HG03558 (cell line): ENCODE measurements at regions not wholly inside any gene's neighbourhood (a gene's known extent, or its start where the extent isn't known, plus 50 kb on each side); places are given as distances from the start of the nearest gene placed in this dataset.
"Not testable (repeated sequence)": the region's sequence is repeated elsewhere in the genome, so short reads cannot be mapped to it uniquely, and the experiment has no call there.

Experiments used
- ATAC-seq: cut with Tn5 transposase; IDR thresholded peaks from one replicate; pipeline ENCODE4 v1.9.1; 2021; ENCODE audit warnings: moderate number of reproducible peaks; ENCODE audit not compliant: unreplicated experiment; ENCODE audit errors: extremely low read depth

GRCh38 chrX:150269605-150270254, 93.4 kb upstream of the MAMLD1 start:
- no peak for ATAC-seq

GRCh38 chrX:150270622-150271021, 92.5 kb upstream of the MAMLD1 start:
- ATAC-seq, result no peak

DNA sequence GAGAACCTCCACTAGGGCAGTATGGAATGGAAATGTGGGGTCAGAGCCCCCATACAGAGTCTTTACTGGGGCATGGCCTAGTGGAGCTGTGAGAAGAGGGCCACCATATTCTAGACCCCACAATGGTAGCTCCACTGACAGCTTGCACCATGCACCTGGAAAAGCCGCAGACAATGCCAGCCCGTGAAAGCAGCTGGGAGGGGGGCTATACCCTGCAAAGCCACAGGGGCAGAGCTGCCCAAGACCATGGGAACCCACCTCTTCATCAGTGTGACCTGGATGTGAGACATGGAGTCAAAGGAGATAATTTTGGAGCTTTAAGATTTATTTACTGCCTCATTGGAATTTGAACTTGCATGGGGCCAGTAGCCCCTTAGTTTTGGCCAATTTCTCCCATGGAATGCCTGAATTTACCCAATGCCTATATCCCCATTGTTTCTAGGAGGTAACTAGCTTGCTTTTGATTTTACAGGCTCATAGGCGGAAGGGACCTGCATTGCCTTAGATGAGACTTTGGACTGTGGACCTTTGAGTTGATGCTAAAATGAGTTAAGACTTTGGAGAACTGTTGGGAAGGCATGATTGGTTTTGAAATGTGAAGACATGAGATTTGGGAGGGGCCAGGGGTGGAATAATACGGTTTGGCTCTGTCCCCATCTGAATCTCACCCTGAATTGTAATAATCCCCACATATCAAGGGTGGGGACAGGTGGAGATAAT, 89.4 kb upstream of the MAMLD1 start:
- ATAC-seq, result not testable (repeated sequence)

DNA sequence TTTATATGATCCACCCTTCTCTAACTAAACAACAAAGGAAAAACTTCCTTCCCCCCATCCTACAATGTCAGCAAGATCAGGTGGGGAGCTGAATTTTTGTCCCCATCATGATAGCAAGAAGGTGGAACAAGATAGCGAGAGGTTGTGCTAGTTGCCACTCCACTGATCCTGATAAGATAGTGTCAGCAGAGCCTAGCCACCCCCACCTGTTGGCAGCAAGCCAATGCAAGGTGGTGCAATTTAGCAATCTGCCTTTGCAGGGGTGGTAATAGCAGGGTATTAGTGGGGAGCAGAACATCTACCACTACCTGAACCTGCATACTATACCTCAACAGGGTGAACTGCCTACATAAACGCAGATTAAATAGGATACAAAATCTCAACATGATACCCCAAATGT, 80.2 kb upstream of the MAMLD1 start:
- no peak for ATAC-seq

DNA sequence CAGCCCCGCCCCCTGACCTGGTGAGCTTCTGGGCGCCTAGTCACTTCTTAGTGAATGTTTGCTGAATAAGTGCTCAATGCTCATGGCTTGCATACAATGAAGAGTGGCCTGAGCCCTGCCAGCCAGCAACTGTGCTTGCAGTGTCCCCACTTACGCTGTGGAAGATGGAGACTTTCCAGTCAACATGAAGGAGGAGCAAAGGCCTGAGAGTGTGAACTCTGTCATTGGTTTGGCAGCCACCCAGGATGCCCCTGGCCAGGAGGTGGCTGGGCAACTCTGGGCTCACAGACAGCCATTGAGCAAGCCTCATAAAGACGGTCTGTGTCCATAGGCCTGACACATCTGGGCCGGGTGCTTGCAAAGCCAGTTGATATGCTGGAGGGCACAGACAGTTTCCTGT, 72.1 kb upstream of the MAMLD1 start:
- no peak for ATAC-seq

GRCh38 chrX:150293311-150294013, 69.7 kb upstream of the MAMLD1 start:
- ATAC-seq, result no peak

DNA sequence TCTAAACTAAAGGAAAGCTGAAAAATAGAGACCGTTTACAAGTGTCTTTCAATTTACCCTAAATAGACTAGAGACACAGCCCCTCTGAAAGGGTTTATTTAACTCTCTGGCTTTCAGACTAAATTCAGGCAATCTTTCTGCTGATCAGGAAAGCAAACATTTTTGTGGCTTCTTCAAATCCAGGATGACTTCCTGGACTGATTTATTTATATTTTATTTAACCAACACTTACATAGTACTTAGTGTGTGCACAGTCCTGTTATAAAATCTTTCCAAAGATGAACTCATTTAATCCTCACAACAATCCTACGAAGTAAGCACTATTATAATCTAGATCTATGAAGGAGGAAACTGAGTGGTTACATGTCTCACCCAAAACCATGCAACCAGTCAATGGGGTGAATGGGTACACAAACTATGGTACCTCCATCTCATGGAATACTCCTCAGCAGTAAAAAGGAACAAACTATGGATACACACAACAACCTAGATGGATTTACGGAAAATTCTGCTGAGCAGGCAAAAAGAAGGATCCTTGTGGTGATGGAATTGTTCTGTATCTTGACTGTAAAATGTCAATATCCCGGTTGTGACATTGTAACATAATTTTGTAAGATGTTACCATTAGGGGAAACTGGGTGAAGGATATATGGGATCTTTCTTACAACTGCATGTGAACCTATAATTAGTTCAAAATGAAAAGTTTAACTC, 64.1 kb upstream of the MAMLD1 start:
- ATAC-seq, result no peak

GRCh38 chrX:150299579-150299978, 63.5 kb upstream of the MAMLD1 start:
- ATAC-seq, result no peak

DNA sequence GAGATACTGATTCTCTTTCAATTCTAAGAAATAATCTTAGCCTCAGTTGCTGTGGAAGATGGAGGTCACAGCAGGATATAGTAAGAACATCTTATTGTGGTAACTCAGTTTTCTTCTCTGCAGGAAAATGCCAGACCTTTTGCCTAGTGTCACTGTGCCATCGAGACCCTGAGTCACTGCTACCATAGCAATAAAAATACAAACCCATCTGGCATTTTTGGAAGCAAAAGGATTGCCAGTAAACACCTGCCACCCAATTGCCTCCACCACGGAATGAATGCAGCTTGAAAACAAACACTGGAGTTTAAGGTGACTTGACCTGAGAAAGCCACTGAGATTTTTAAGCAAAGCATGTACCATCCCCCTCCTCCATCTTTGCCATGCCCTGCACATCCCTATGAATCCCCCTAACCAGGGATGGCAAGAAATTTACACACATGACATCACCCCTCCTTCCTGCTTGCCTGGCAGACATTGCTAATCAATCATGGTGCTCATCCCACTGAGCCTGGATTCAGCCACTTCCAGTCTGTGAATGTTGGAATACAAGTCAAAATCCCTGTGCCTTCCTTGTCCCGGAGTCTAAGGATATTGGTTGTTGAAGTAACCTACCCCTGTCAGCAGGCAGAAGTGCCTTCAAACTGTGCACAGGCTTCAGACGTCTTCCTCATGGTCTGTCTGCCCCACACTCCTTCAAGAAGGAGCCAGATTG, 59.6 kb upstream of the MAMLD1 start:
- no peak for ATAC-seq

GRCh38 chrX:150306002-150306401, 57.1 kb upstream of the MAMLD1 start:
- no peak for ATAC-seq

DNA sequence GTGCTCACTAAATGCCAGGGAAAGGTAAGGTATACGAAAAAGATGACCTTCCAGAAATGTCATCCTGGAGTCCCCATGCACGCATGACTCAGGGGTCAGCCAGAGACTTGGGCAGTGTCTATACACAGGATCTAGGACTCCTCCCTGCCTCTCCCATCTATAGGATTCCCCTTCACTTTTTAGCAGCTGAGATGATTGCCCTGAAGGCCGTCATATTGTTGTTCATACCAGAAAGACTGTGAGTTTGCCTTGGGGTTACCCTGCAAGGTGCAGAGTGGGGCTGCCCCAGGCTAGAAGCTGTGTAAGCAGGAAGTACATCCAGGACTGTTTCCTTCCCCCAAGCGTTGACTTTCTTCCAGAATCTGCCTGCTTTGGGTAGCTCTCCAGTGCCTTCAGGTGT, 55.1 kb upstream of the MAMLD1 start:
- ATAC-seq, result no peak

DNA sequence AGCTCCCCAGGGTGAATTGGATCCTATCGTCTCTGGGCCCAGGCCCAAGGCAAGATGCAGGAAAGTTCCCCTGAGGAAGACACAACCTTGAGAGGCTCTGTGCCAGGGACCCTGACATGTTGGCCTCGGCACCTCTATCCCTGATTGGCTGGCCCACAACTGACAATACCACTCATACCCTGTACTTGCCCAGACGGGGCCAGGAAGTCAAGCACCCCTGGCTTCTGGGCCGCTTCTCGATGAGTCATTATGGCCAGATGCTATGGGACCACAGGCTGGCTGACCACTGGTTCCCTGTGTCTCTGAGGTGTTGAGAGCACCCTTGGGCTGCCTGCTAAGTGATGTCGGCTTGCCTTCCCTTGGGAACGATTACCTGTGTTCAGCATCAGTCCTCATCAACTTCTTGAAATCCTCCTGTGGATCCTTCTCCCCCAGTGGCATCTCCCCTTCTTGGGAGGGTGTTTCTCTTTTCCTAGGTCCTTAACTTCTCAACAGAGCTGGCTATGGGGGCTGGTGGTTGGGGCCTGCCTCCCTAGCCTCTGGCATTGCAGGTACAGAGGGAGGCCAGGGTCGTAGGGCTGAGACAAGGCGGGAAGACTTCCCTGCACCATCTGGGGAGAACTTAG, 54.5 kb upstream of the MAMLD1 start:
- no peak for ATAC-seq

DNA sequence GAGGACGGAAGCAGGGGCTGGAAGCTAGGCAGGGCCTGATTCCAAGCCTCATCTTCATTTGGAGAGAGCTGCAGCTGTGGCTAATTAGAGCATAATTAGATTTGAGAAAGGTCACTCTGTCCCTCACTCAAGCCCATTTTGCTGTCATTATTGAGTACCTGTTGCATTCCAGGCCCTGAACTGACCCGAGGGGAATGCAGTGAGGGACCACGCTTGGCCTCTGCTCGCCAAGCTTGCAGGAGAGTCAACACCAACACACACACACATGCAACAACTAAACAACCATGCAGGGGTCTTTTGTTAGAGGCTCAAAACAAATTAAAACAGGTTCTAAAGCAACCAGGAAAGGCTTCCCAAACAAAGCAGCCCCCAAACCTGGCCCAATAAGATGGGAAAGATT, 52.7 kb upstream of the MAMLD1 start:
- ATAC-seq, result no peak

- ATAC-seq, result no peak
These were observed 52.2 kb upstream of the MAMLD1 start for GRCh38 chrX:150310881-150311280.

DNA sequence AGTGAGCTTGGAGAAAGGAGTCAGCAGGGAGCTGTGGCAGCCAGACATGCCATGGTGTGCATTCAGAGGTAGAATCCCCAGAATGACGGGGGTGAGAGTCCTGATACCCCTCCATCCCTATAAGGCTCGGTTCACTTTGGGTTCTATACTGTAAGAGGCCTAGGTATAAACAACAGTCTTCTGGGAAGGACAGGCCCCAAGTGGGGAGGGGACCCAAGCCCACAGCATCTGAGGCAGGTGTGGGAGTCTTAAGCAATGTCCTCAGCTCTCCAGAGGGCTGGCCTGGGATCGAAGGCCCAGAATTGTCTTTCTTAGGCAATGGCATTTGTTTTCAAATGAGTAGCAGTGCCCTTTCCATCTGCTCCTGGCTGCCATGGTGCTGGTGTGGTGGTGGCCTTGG, 50.2 kb upstream of the MAMLD1 start:
- no peak for ATAC-seq
